NB4 (cell line): ENCODE measurements at regions not wholly inside any gene's neighbourhood (a gene's known extent, or its start where the extent isn't known, plus 50 kb on each side); places are given as distances from the start of the nearest gene placed in this dataset.

Experiments used
- MYC ChIP-seq: IDR thresholded peaks from 2 replicates; pipeline ENCODE4 v1.6.1; 2011; ENCODE audit warnings: low read depth, low read length
- POLR2A ChIP-seq: IDR thresholded peaks from 2 replicates; pipeline ENCODE4 v1.6.1; 2011; ENCODE audit warnings: mild to moderate bottlenecking; ENCODE audit not compliant: insufficient read length; ENCODE audit errors: extremely low read depth
- TF ChIP-seq, protein P1 (sequence below): IDR thresholded peaks from one replicate; pipeline ENCODE4 v1.5.1; 2012; ENCODE audit warnings: low read depth, low read length
- TF ChIP-seq, protein P2 (sequence below): IDR thresholded peaks from 2 replicates; pipeline ENCODE4 v1.6.1; 2011; ENCODE audit warnings: low read depth, low read length

DNA sequence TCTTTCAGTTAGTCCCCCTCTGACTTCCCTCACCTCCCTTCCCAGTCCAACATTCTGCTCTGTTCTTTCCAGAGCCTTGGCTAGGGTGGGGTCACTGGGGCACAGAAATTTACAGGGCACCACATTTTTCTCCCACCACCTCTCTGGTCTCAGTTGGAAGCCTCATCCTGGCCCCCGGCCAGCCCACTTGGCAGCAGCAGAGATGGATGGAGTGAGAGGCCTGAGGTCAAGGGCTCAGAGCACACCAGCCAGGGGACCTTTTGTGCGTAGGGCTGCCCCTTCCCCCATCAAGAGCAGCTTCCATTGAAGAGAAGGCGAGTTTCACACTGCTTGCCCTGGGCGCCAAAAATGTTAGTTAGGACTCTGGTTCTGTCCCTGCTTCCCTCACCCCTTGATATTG is 230.9 kb downstream of the SOX3 start:
- TF ChIP-seq, protein P1, sequence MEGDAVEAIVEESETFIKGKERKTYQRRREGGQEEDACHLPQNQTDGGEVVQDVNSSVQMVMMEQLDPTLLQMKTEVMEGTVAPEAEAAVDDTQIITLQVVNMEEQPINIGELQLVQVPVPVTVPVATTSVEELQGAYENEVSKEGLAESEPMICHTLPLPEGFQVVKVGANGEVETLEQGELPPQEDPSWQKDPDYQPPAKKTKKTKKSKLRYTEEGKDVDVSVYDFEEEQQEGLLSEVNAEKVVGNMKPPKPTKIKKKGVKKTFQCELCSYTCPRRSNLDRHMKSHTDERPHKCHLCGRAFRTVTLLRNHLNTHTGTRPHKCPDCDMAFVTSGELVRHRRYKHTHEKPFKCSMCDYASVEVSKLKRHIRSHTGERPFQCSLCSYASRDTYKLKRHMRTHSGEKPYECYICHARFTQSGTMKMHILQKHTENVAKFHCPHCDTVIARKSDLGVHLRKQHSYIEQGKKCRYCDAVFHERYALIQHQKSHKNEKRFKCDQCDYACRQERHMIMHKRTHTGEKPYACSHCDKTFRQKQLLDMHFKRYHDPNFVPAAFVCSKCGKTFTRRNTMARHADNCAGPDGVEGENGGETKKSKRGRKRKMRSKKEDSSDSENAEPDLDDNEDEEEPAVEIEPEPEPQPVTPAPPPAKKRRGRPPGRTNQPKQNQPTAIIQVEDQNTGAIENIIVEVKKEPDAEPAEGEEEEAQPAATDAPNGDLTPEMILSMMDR: no peak
- TF ChIP-seq POLR2A: no peak
- TF ChIP-seq, protein P2, sequence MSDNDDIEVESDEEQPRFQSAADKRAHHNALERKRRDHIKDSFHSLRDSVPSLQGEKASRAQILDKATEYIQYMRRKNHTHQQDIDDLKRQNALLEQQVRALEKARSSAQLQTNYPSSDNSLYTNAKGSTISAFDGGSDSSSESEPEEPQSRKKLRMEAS: no peak
- no peak for TF ChIP-seq MYC
